NCI-H2171 (cell line): ENCODE measurements at regions not wholly inside any gene's neighbourhood (a gene's known extent, or its start where the extent isn't known, plus 50 kb on each side); places are given as distances from the start of the nearest gene placed in this dataset.
A peak's percentile ranks its signal among the peaks of the same experiment; 100 is the strongest.
"Not testable (repeated sequence)": the region's sequence is repeated elsewhere in the genome, so short reads cannot be mapped to it uniquely, and the experiment has no call there.

Experiments
- DNase-seq: peaks from one replicate; lab custom pipeline; 2025; lab: John Stamatoyannopoulos, UW

- DNase-seq = no peak
Observed at GRCh38 chr11:36791957-36792356, 193.9 kb upstream of the RAG2 start.

- DNase-seq = no peak
Observed at GRCh38 chr11:36790526-36790925, 192.5 kb upstream of the RAG2 start.

GRCh38 chr11:36783808-36784207 lies 185.8 kb upstream of the RAG2 start:
- no peak for DNase-seq

GRCh38 chr11:36779791-36780190 lies 181.8 kb upstream of the RAG2 start:
- no peak for DNase-seq

GRCh38 chr11:36777311-36777710 lies 179.3 kb upstream of the RAG2 start:
- DNase-seq = no peak

- no peak for DNase-seq
Observed at GRCh38 chr11:36775756-36776155, 177.7 kb upstream of the RAG2 start.

GRCh38 chr11:36775130-36775529 lies 177.1 kb upstream of the RAG2 start:
- DNase-seq = no peak

GRCh38 chr11:36774603-36775002 lies 176.6 kb upstream of the RAG2 start:
- DNase-seq = no peak

GRCh38 chr11:36763187-36763586 lies 165.2 kb upstream of the RAG2 start:
- DNase-seq = no peak

GRCh38 chr11:36757075-36757474 lies 159.0 kb upstream of the RAG2 start:
- DNase-seq = no peak

GRCh38 chr11:36753960-36754359 lies 155.9 kb upstream of the RAG2 start:
- no peak for DNase-seq

GRCh38 chr11:36751996-36752395 lies 154.0 kb upstream of the RAG2 start:
- DNase-seq = no peak

- DNase-seq = no peak
Observed at GRCh38 chr11:36751335-36751781, 153.3 kb upstream of the RAG2 start.

- no peak for DNase-seq
Observed at GRCh38 chr11:36750349-36750748, 152.3 kb upstream of the RAG2 start.

- no peak for DNase-seq
Observed at GRCh38 chr11:36748836-36749235, 150.8 kb upstream of the RAG2 start.

GRCh38 chr11:36746886-36747710 lies 149.1 kb upstream of the RAG2 start:
- peak; percentile 66 for DNase-seq

GRCh38 chr11:36744375-36745168 lies 146.5 kb upstream of the RAG2 start:
- no peak for DNase-seq

GRCh38 chr11:36743039-36743438 lies 145.0 kb upstream of the RAG2 start:
- no peak for DNase-seq

- DNase-seq = no peak
Observed at GRCh38 chr11:36741515-36741914, 143.5 kb upstream of the RAG2 start.

- no peak for DNase-seq
Observed at GRCh38 chr11:36738292-36738861, 140.3 kb upstream of the RAG2 start.

- DNase-seq = no peak
Observed at GRCh38 chr11:36736103-36736502, 138.1 kb upstream of the RAG2 start.

- DNase-seq = not testable (repeated sequence)
Observed at GRCh38 chr11:36733721-36734120, 135.7 kb upstream of the RAG2 start.

GRCh38 chr11:36730761-36731160 lies 132.7 kb upstream of the RAG2 start:
- no peak for DNase-seq
